Thyroid gland (tissue), 4 donors: ENCODE measurements at regions not wholly inside any gene's neighbourhood (a gene's known extent, or its start where the extent isn't known, plus 50 kb on each side); places are given as distances from the start of the nearest gene placed in this dataset.

Experiments
- POLR2A ChIP-seq, 2 donors: fragments of 450-650 bp; IDR thresholded peaks; one replicate each; pipeline ENCODE4 v1.6.1; 2017; ENCODE audit warnings: antibody characterized with exemption in 2 of 2, mild to moderate bottlenecking in 2 of 2, moderate library complexity in 1 of 2
- TF ChIP-seq, protein P1 (sequence below), 6 experiments: fragments of 200-600 bp in 3 of 6; fragments of 450-650 bp in 3 of 6; sonication (generic) in 3 of 6; IDR thresholded peaks; one replicate each; pipeline ENCODE4 v1.5.1; 2016 to 2019; ENCODE audit warnings: antibody characterized with exemption in 6 of 6, mild to moderate bottlenecking in 2 of 6, inconsistent platforms in 1 of 6, moderate library complexity in 1 of 6

DNA sequence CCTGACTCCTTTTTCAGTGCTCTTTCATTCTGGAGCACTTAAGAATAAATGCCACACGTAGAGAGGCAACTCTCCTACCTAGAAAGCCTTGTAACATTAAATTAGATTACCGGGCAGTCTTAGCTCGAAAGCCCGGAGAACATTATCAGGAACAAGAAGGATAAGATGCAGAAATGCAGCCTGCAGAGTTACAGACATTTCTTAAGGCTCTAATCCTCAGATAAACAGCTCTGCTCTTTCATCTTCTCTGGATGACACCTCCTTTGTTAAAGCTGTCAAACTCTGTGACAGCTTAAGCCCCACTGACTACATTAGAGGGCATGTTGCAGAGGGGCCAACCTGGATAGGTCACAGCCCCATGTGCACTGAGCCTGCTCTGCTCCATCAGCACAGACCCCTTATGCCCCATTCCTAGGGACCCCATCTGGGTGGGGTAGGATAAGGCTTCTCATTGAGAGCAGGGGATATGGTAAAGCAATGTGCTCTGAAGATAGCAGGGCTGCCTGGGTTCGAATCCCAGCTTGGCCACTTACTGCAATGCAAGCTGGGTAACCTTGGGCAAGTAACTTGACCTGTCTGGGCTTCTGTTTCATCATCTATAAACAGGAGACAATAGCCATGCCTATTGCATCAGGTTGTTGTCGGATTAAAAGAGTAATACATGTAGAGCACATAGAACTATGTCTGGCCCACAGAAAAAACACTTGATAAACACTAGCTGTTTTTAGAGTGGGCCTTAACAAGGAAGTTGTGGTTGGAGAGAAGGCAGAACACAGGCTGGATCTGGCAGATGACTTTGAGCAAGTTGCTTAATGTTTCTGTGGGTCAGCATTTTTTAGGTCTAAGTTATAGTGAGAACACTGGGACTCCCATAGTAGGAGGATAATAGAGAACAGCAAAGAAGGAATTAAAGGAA lies 111.4 kb downstream of the THNSL2 start:
- TF ChIP-seq, protein P1, sequence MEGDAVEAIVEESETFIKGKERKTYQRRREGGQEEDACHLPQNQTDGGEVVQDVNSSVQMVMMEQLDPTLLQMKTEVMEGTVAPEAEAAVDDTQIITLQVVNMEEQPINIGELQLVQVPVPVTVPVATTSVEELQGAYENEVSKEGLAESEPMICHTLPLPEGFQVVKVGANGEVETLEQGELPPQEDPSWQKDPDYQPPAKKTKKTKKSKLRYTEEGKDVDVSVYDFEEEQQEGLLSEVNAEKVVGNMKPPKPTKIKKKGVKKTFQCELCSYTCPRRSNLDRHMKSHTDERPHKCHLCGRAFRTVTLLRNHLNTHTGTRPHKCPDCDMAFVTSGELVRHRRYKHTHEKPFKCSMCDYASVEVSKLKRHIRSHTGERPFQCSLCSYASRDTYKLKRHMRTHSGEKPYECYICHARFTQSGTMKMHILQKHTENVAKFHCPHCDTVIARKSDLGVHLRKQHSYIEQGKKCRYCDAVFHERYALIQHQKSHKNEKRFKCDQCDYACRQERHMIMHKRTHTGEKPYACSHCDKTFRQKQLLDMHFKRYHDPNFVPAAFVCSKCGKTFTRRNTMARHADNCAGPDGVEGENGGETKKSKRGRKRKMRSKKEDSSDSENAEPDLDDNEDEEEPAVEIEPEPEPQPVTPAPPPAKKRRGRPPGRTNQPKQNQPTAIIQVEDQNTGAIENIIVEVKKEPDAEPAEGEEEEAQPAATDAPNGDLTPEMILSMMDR (IDR thresholded peaks at IDR 0.05), result no peak
- TF ChIP-seq POLR2A (IDR thresholded peaks at IDR 0.05), result no peak
